ENCODE measurements at regions not wholly inside any gene's neighbourhood (a gene's known extent, or its start where the extent isn't known, plus 50 kb on each side); places are given as distances from the start of the nearest gene placed in this dataset.

DNA sequence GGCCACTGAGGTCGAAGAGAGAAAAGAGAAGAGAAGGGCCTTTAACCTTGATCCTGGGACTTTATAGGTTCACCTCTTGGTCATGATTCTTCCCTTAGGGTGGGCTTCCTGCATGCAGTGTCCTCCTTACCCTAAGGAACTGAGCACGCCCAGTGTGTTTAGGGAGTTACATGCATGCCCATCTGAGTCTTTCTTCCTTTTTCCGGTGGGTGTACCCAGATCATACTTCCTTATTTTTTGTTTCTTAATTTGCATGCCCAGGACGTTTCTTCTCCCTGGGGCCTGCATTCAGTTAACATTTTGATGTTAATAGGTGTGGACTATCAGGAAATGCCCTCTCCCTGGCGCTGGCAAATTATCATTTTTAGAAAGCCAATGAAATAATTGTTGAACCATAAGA, 91.5 kb downstream of the HTR1B start:
- no peak for DNase-seq (ENCODE audit: low read depth)
- no peak for FAIRE-seq
- TF ChIP-seq, protein P1, sequence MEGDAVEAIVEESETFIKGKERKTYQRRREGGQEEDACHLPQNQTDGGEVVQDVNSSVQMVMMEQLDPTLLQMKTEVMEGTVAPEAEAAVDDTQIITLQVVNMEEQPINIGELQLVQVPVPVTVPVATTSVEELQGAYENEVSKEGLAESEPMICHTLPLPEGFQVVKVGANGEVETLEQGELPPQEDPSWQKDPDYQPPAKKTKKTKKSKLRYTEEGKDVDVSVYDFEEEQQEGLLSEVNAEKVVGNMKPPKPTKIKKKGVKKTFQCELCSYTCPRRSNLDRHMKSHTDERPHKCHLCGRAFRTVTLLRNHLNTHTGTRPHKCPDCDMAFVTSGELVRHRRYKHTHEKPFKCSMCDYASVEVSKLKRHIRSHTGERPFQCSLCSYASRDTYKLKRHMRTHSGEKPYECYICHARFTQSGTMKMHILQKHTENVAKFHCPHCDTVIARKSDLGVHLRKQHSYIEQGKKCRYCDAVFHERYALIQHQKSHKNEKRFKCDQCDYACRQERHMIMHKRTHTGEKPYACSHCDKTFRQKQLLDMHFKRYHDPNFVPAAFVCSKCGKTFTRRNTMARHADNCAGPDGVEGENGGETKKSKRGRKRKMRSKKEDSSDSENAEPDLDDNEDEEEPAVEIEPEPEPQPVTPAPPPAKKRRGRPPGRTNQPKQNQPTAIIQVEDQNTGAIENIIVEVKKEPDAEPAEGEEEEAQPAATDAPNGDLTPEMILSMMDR (IDR thresholded peaks at IDR 0.05; ENCODE audit: insufficient read depth, low read length, severe bottlenecking) = no peak
- no peaks in the 10 kb centered on the region for H3K36me3 ChIP-seq (ENCODE audit: control insufficient read depth, insufficient read depth, low read length)
- no peaks in the 10 kb centered on the region for H3K27me3 ChIP-seq (ENCODE audit: control insufficient read depth, insufficient read depth, low read length)
- no peak overlapping the region for H3K4me3 ChIP-seq (ENCODE audit: low read depth, low read length)

DNA sequence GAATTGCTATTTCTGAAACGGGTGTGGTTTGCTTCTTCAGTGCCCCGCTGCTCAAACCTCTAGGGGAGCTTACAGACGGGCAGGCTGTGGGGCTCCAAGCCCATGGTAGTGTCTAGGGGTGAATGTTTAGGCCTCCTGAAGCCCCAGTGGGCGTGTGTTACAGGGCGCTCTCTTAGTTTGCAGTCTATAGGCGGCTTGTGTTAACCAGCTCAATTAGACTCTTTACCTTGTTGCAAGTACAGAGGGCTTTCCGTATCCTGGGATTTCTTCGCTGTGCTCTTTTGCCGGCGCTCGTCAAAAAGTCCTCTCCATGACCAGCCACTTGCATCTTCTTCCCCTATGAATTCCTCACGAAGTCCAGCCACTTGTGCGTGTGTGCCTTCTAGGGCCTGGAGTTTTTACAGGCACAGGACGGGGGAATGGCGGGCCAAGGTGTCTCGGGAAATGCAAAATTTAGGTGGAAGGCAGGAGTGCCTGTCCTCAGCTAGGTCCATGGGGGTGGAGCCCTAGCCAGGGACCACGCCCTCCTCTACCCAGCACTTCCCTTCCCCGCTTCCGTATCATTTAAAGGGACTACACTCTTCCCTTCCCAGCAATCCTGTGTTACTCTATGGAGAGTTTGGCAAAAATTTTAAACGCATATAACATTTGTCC, 94.5 kb downstream of the HTR1B start:
- H3K27me3 ChIP-seq (ENCODE audit: control insufficient read depth, insufficient read depth, low read length) = no peaks in the 10 kb centered on the region
- FAIRE-seq (no peak), DNase-seq (ENCODE audit: low read depth) (peak; percentile 49)
- TF ChIP-seq, protein P1 (IDR thresholded peaks at IDR 0.05; ENCODE audit: insufficient read depth, low read length, severe bottlenecking) = no peak
- peak overlapping the region; percentile 55 for H3K4me3 ChIP-seq (ENCODE audit: low read depth, low read length)
- no peaks in the 10 kb centered on the region for H3K36me3 ChIP-seq (ENCODE audit: control insufficient read depth, insufficient read depth, low read length)

GRCh38 chr6:77366798-77367197, 96.5 kb downstream of the HTR1B start:
- FAIRE-seq = no peak
- no peak overlapping the region for H3K4me3 ChIP-seq (ENCODE audit: low read depth, low read length)
- TF ChIP-seq, protein P1 (IDR thresholded peaks at IDR 0.05; ENCODE audit: insufficient read depth, low read length, severe bottlenecking) = no peak

DNA sequence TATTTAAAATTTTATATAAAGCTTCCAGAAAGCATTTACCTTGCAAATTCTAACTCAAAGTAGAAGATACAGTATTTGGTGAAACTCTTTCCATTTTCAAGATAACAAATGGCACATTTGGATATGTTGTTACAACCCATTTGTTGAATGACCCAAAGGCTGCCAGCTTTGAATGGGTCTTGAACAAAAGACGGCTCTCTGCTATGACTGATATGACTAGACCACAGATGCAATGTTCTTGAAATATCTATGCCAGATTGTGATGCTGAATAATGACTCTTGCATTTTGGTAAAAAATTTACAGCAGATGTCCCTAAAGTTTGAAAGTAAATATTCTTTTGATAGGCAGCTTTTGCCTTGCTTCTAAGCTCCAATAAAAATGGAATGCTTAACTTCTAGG, 99.6 kb downstream of the HTR1B start:
- Histone ChIP-seq H3K4me3 (ENCODE audit: low read depth, low read length) (no peak overlapping the region), H3K36me3 (ENCODE audit: control insufficient read depth, insufficient read depth, low read length) (no peaks in the 10 kb centered on the region), H3K27me3 (ENCODE audit: control insufficient read depth, insufficient read depth, low read length) (no peaks in the 10 kb centered on the region)
- FAIRE-seq (no peak), DNase-seq (ENCODE audit: low read depth) (no peak)
- TF ChIP-seq, protein P1 (IDR thresholded peaks at IDR 0.05; ENCODE audit: insufficient read depth, low read length, severe bottlenecking) = no peak

More at GRCh38 chr6:77366798-77367197, 96.5 kb downstream of the HTR1B start:
- Histone ChIP-seq H3K27me3 (ENCODE audit: control insufficient read depth, insufficient read depth, low read length) (no peaks in the 10 kb centered on the region), H3K36me3 (ENCODE audit: control insufficient read depth, insufficient read depth, low read length) (no peaks in the 10 kb centered on the region)
- DNase-seq (ENCODE audit: low read depth) = no peak

- Histone ChIP-seq H3K4me3 (ENCODE audit: low read depth, low read length) (no peak overlapping the region), H3K27me3 (ENCODE audit: control insufficient read depth, insufficient read depth, low read length) (no peaks in the 10 kb centered on the region), H3K36me3 (ENCODE audit: control insufficient read depth, insufficient read depth, low read length) (no peaks in the 10 kb centered on the region)
- TF ChIP-seq, protein P1 (IDR thresholded peaks at IDR 0.05; ENCODE audit: insufficient read depth, low read length, severe bottlenecking) = no peak
- DNase-seq (ENCODE audit: low read depth) = no peak
- FAIRE-seq = no peak
These were observed 101.2 kb downstream of the HTR1B start for GRCh38 chr6:77362055-77362454.

- no peak for DNase-seq (ENCODE audit: low read depth)
- H3K27me3 ChIP-seq (ENCODE audit: control insufficient read depth, insufficient read depth, low read length) = no peaks in the 10 kb centered on the region
- TF ChIP-seq, protein P1 (IDR thresholded peaks at IDR 0.05; ENCODE audit: insufficient read depth, low read length, severe bottlenecking) = no peak
- H3K4me3 ChIP-seq (ENCODE audit: low read depth, low read length) = no peak overlapping the region
- no peak for FAIRE-seq
- H3K36me3 ChIP-seq (ENCODE audit: control insufficient read depth, insufficient read depth, low read length) = no peaks in the 10 kb centered on the region
These were observed 102.3 kb downstream of the HTR1B start for GRCh38 chr6:77361018-77361417.

Measured in bronchial epithelial cell (primary cell).